Endothelial cell of umbilical vein (primary cell): ENCODE measurements at regions not wholly inside any gene's neighbourhood (a gene's known extent, or its start where the extent isn't known, plus 50 kb on each side); places are given as distances from the start of the nearest gene placed in this dataset.

Experiments used
- BruUV-seq: library from RNA; stranded (reverse); fragments of 400-500 nt; replicated peaks from 2 replicates; lab custom pipeline; 2021; lab: Mats Ljungman, UMichigan
- CTCF ChIA-PET: fragments of 300-600, 350-600 bp; sonication (Branson Sonifier 250); formaldehyde crosslinking; loops from one replicate; lab custom pipeline; 2021; ENCODE audit warnings: antibody characterized with exemption, inconsistent platforms; lab: Charles Lee
- POLR2A ChIA-PET: fragments of 300-600, 350-600 bp; sonication (Branson Sonifier 250); formaldehyde crosslinking; loops from one replicate; lab custom pipeline; 2021; ENCODE audit warnings: antibody characterized with exemption, inconsistent platforms; lab: Charles Lee
- DNase-seq: peaks from one replicate; pipeline ENCODE4 v3.0.0-alpha.2; 2011; ENCODE audit warnings: low read depth, low spot score
- FAIRE-seq: peaks from 2 replicates; lab custom pipeline; 2011; peaks lifted over from hg19 to GRCh38; lab: Jason Lieb, UNC
- H2AFZ ChIP-seq: 2 replicates; pipeline ENCODE4 v1.6.0; 2012; ENCODE audit warnings: low read depth, low read length, control low read depth, inconsistent platforms
- H3K27ac ChIP-seq: 2 replicates; pipeline ENCODE4 v1.5.1; 2011; ENCODE audit warnings: low read depth, mild to moderate bottlenecking, control low read depth, low read length, moderate library complexity; ENCODE audit not compliant: insufficient read depth
- H3K27me3 ChIP-seq, 2 experiments: 2 replicates each; pipeline versions ENCODE4 v1.6.0 to v1.6.1; 2011; ENCODE audit warnings: low read length in 2 of 2, mixed read lengths in 1 of 2; ENCODE audit not compliant: control insufficient read depth in 2 of 2, insufficient read depth in 2 of 2
- H3K36me3 ChIP-seq, 2 experiments: 2 replicates in 1 of 2; 3 replicates in 1 of 2; pipeline ENCODE4 v1.5.1; 2011; ENCODE audit warnings: low read length in 2 of 2, mild to moderate bottlenecking in 1 of 2, moderate library complexity in 1 of 2; ENCODE audit not compliant: control insufficient read depth in 2 of 2, insufficient read depth in 2 of 2; ENCODE audit errors: extremely low read depth in 1 of 2
- H3K4me1 ChIP-seq: 3 replicates; pipeline ENCODE4 v1.5.1; 2011; ENCODE audit warnings: mild to moderate bottlenecking, low read length; ENCODE audit not compliant: control insufficient read depth, insufficient read depth; ENCODE audit errors: extremely low read depth
- H3K4me2 ChIP-seq: 2 replicates; pipeline ENCODE4 v1.6.1; 2011; ENCODE audit warnings: low read length, control low read depth, mixed read lengths; ENCODE audit not compliant: insufficient read depth
- H3K4me3 ChIP-seq, 3 experiments: fragments of 200-600 bp in 1 of 3; sonication (generic), shearing (Covaris generic) in 1 of 3; replicated peaks in 1 of 3; 2 replicates each; pipeline ENCODE4 v1.5.1; 2011 to 2016; ENCODE audit warnings: control low read depth in 3 of 3, low read length in 3 of 3, mild to moderate bottlenecking in 2 of 3, inconsistent platforms in 1 of 3, low read depth in 1 of 3, moderate library complexity in 1 of 3; ENCODE audit not compliant: insufficient read depth in 1 of 3
- H3K79me2 ChIP-seq: 2 replicates; pipeline ENCODE4 v1.6.0; 2012; ENCODE audit warnings: low read length, inconsistent platforms; ENCODE audit not compliant: control insufficient read depth, insufficient read depth
- H3K9ac ChIP-seq: replicated peaks from 2 replicates; pipeline ENCODE3; 2011; ENCODE audit warnings: low read length, control low read depth; ENCODE audit not compliant: insufficient read depth; ENCODE audit errors: extremely low read depth
- H3K9me1 ChIP-seq: replicated peaks from 3 replicates; pipeline ENCODE4 v1.6.0; 2011; ENCODE audit warnings: mild to moderate bottlenecking, low read length; ENCODE audit not compliant: control insufficient read depth, insufficient read depth; ENCODE audit errors: extremely low read depth
- H3K9me3 ChIP-seq: replicated peaks from 2 replicates; pipeline ENCODE4 v1.5.1; 2012; ENCODE audit warnings: low read length, inconsistent platforms; ENCODE audit not compliant: control insufficient read depth, insufficient read depth
- H4K20me1 ChIP-seq: replicated peaks from 2 replicates; pipeline ENCODE3; 2011; ENCODE audit warnings: mild to moderate bottlenecking, low read length; ENCODE audit not compliant: control insufficient read depth, insufficient read depth; ENCODE audit errors: extremely low read depth
- CTCF ChIP-seq, 2 donors: IDR thresholded peaks; 1 replicate in 1 of 2; 2 replicates in 1 of 2; pipeline ENCODE4 v1.5.1; 2011; ENCODE audit warnings: low read length in 2 of 2, mild to moderate bottlenecking in 2 of 2, moderate library complexity in 2 of 2, control low read depth in 1 of 2, inconsistent platforms in 1 of 2, low read depth in 1 of 2; ENCODE audit not compliant: insufficient read depth in 1 of 2; ENCODE audit errors: extremely low read depth in 1 of 2
- EZH2 ChIP-seq: IDR thresholded peaks from 2 replicates; pipeline ENCODE4 v1.6.1; 2012; ENCODE audit warnings: borderline replicate concordance, low read depth, mild to moderate bottlenecking, moderate library complexity, low read length, inconsistent platforms; ENCODE audit not compliant: severe bottlenecking
- GATA2 ChIP-seq: IDR thresholded peaks from 2 replicates; pipeline ENCODE4 v1.7.0; 2011; ENCODE audit warnings: low read depth, mild to moderate bottlenecking, moderate library complexity, mixed read lengths, low read length; ENCODE audit not compliant: insufficient read length, insufficient read depth
- JUN ChIP-seq: IDR thresholded peaks from 2 replicates; pipeline ENCODE4 v1.6.1; 2011; ENCODE audit warnings: borderline replicate concordance, low read depth; ENCODE audit not compliant: insufficient read length, insufficient read depth
- POLR2A ChIP-seq: IDR thresholded peaks from 2 replicates; pipeline ENCODE4 v1.6.1; 2012; ENCODE audit warnings: low read depth, mild to moderate bottlenecking, control low read depth, low read length
- POLR2AphosphoS5 ChIP-seq: IDR thresholded peaks from 2 replicates; pipeline ENCODE4 v1.6.1; 2012; ENCODE audit warnings: low read depth, mild to moderate bottlenecking, control low read depth, low read length, moderate library complexity; ENCODE audit not compliant: insufficient read depth
- dilution Hi-C: fragments of 300-500 bp; cut with MboI; formaldehyde crosslinking; loops from one replicate; pipeline ENCODE4 v1.15.0; 2019; ENCODE audit warnings: low sequenced_read_pairs; ENCODE audit not compliant: extremely low pct_ligation_motif_present
- intact Hi-C: fragments of 100-400 bp; cut with micrococcal nuclease; formaldehyde crosslinking; loops from one replicate; pipeline ENCODE4 v1.10.0; 2022

- Histone ChIP-seq H3K4me1 (no peaks in the 10 kb centered on the region), H3K4me2 (no peak overlapping the region), H3K36me3 (no peaks in the 10 kb centered on the region), H4K20me1 (no peaks in the 10 kb centered on the region), H3K27me3 (no peaks in the 10 kb centered on the region), H3K9me3 (peaks cover 3% of the 10 kb centered on the region), H2AFZ (no peak overlapping the region), H3K9me1 (no peaks in the 10 kb centered on the region), H3K27ac (no peak overlapping the region), H3K79me2 (no peaks in the 10 kb centered on the region), H3K9ac (no peak overlapping the region), H3K4me3 (no peak overlapping the region)
- DNase-seq, result no peak
- FAIRE-seq, result no peak
- CTCF ChIA-PET, result no interaction called here
- dilution Hi-C loops (no loop called here), intact Hi-C loops (no loop called here)
- POLR2A ChIA-PET, result no interaction called here
- no peak for TF ChIP-seq CTCF (IDR thresholded peaks at IDR 0.05; ENCODE audit: extremely low read depth in 1 of 2, insufficient read depth in 1 of 2, low read depth in 1 of 2, low read length in 2 of 2)
- no peak for TF ChIP-seq JUN
- no peak for TF ChIP-seq POLR2AphosphoS5
- no peak for TF ChIP-seq POLR2A
- TF ChIP-seq EZH2, result no peak
- no peak for TF ChIP-seq GATA2
- no TSS peak for BruUV-seq
Observed at GRCh38 chr18:73838107-73838506, 309.5 kb downstream of the FBXO15 start.
